NCI-H146 (cell line): ENCODE measurements at regions not wholly inside any gene's neighbourhood (a gene's known extent, or its start where the extent isn't known, plus 50 kb on each side); places are given as distances from the start of the nearest gene placed in this dataset.

ENCODE experiments used
- DNase-seq: peaks from one replicate; lab custom pipeline; 2025; lab: John Stamatoyannopoulos, UW

DNA sequence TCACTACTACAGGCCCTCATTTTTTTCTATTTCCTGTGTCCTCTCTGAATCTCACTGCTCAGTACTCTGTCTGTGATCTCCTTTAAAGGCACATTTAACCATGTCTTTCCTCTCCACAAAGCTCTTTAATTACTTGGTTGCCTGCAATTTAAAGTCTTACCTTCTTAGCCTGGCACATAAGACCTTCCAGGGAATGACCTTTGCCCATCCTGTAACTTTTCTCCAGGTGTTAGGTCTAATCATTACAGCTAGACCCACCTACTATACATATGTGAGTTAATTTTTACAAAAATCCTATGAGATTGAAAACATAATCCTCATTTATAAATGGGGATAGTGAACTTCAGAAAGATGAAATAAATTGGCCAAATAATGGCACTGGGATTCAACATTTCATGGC lies 244.1 kb upstream of the RHOBTB1 start:
- no peak for DNase-seq

DNA sequence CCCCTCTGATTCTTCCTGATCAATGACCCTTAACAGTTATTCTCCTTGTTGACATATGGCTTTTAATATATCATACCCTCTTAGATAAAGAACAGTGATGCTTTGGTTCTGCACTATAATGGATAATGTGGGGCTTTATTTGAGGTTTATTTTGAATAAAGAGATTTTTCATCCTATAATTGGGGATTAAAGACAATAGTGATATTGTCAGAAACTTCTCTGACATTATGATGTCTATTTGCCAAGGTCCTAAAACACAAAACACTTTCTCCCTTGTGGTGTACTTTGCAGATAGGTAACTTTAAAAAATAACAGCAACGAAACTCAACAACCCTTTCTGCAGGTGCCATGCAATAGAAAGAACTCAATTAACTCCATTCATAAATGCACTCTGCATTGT lies 243.6 kb upstream of the RHOBTB1 start:
- DNase-seq: no peak

DNA sequence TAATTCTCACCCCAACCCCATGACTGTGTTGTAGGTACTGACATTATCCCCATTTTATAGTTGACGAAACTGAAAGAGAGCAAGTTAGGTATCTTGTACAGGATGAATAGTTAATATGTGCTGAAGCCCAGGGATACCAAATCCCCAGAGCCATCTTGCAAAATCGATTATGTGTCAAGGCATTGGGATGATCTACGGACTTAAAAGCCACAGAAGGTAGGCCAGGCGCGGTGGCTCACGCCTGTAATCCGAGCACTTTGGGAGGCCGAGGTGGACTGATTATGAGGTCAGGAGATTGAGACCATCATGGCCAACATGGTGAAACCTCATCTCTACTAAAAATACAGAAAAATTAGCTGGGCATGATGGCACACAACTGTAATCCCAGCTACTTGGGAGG lies 242.4 kb upstream of the RHOBTB1 start:
- DNase-seq: no peak

DNA sequence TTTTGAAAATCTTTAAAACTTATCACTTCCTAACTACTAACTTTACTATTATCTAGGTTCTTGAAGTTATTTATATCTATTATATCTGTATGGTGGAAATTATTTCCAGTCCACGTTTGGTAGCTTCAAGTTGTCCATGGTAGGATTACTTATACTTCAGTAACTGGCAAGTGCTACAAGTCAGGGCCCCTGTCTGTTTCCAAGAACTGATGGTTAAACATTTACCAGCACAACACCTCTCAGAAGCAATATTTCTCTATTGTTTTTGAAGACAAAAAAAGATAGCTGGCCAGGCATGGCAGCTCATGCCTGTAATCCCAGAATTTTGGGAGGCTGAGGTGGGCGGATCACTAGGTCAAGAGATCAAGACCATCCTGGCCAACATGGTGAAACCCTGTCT lies 240.4 kb upstream of the RHOBTB1 start:
- DNase-seq: no peak

DNA sequence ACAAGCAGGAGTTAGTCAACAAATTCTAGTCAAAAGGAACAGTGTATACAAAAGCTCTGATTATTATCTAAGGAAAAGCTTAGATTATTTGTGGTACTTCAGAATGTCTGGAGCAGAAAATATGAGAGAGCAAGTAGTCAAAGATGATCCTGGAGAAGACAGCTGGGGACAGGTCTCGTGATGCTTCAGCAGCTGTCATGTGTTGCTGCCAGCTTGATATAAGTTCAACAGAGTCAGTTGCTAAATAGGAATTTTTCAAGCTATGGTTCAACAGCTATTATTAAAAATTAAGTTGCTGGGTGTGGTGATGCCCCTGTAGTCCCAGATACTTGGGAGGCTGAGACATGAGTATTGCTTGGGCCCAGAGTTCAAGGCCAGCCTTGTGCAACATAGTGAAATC lies 240.0 kb upstream of the RHOBTB1 start:
- no peak for DNase-seq

DNA sequence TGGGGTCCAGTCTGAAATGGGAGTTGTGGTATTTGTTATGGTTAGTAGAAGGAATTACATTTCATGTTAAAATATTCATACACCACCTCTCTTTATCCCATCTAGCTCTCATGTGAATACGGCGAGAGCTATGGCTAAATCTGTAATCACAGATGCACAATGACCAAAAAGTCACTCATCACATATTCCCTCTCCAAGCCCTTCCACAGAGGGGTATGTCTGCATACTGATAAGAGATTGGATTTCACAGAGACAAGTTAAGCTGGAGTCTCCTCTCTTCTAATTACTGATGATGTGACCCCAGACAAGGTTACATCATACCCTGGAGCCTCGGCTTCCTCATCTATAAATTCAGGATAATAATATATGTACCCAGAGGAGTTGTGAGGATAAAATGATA lies 237.8 kb upstream of the RHOBTB1 start:
- no peak for DNase-seq

DNA sequence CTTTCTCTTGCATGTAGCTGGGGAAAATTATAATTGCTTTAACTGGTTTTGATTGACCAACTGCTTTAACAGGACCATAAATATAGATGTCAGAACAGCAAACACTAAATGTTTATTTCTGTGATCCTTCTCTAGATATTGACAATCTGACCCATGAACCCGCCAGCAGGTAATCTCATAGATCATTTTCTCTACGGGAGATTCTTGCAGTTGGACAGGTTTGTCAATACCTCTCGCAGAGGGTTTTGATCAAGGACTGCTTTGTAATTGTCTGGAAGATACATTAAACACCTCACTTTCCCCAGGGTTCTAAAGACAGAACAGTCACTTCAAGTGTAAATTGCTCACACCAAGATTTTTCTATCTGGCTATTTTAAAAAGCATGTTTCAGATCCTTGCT lies 235.8 kb upstream of the RHOBTB1 start:
- DNase-seq: peak; percentile 80

DNA sequence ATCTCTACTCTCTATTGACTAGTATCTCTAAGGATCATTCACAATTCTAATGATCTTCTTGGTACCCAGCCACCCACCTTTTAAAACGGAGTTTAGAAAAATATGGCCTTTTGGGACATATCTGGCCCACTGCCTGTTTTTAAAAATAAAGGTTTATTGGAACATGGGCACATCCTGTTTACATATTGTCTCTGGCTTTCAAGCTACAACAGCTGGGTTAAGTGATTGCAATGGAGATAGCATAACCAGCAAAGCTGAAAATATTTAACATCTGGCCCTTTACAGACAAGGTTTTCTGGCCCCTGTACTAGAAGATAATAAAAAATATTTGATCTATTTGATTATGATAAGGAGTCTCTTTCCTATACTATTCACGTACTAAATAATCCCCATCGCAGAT lies 232.4 kb upstream of the RHOBTB1 start:
- DNase-seq: no peak

DNA sequence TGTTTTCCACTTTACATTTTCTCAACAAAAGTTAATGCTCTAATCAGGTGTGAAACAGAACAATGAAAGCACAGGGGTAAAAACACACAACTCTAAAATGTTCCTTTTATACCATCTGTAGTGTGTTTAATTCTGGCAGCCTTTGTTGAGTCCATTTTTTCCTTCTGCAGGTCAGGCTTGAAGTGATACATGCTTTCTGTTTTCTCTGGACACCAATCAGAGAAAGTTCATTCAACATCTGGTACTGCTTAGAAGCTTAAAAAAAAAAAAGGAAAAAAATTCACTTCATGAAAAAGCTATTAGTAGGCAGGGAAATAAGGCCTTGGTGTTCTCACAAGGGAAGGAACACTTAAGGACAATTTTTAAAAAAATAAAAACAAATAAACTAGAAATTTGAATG lies 231.3 kb upstream of the RHOBTB1 start:
- no peak for DNase-seq

DNA sequence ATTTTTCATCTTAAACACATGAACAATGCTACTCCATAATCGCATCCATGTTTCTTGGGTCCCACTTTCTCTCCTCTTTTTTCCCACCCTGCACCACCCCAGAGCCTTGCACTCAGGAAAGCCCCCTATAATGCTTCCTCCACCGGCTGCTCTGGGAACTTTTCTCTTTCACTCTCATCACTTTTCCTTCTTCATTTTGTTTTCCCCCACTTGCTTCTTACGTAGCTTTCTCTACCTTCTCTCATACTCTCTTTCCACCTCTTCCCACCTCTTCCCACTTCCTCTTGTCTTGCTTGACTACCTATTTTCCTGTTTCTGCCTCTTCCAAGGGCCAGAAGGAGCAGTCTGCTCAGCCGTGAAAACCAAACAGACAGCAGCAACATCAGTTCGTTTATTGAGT lies 229.5 kb upstream of the RHOBTB1 start:
- DNase-seq: no peak

DNA sequence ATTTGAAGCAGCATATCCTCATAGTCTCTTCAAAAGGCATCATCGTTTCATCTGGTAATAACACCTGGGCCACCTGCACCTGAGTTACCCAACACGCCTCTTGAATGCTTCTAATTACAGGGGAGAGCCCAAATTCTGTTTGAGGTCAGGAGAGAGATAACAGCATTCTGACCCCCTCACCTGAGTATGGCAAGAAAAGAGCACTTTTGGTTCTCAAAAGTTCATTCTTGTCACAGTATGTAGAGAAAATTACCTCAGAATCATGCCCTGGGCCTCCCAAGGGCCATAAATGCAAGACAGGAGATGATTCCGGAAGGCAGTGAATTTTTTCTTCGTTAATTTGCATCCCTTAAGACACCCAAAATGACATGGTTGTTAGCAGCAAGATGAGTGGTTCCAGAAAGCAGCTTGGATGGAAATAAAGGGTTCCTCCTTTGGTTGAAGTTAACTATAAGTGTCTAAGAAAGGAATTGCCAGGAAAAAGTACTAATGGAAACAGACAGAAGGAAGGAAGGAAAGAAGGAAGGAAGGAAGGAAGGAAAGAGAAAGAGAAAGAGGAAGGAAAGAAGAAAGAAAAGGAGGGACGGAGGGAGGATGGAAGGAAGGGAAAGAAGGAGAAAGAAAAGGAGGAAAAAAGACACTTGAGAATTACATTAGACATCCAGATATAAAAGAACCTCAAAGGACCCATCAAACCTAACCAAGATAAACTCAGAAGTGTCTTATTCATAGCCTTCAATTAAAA lies 228.4 kb upstream of the RHOBTB1 start:
- no peak for DNase-seq

DNA sequence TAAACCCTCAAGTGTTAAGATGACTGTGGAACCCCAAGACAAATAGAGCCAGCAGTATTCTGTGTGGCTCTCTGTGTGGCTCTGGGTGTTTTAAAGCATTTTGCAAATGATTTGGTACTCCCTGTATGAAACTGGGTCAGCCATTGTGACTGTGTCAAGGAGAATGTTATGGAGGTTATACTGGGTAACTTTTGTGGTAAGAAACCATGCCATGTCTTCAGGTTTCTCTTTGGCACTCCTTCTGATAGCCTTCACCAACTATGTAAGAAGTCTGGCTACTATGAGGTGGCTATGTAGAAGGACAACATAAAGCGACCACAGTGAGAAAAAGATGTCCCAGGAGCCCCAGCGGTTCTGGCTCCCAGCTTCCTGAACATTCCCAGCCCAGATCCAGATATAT lies 226.6 kb upstream of the RHOBTB1 start:
- DNase-seq: no peak

DNA sequence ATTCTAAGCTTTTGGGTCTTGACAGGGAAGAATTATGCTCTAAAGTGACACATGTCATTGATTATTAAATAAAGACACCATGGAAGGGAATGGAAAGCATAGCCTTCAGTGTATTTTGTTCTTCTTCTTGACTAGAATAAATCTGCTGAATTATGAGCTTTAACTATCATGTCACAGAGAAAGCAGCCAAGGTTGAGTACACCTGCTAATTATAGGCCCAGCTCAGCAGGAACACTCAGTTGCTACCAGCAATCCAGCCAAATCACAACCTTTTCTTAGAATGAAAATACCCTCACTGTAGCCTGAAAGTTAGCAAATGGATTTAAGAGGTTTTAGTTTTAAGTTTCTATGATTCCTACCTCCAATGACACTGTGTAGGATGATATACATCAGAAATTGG lies 225.3 kb upstream of the RHOBTB1 start:
- DNase-seq: no peak

DNA sequence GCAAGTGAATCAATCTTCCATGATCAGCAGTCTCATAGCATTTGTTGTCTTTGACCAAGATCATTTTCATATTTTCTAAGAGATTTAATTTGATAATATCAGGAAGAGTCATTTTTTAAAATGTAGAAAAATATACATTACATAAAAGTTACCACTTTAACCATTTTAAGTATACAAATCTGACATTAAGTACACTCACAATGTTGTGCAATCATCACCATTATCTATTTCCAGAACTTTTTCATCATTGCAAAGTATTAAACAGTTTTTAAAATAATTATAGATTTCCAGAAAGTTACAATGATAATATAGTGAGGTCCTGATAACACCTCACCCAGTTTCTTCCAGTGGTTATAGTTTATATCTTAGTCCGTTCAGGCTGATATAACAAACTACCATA lies 222.5 kb upstream of the RHOBTB1 start:
- DNase-seq: no peak

DNA sequence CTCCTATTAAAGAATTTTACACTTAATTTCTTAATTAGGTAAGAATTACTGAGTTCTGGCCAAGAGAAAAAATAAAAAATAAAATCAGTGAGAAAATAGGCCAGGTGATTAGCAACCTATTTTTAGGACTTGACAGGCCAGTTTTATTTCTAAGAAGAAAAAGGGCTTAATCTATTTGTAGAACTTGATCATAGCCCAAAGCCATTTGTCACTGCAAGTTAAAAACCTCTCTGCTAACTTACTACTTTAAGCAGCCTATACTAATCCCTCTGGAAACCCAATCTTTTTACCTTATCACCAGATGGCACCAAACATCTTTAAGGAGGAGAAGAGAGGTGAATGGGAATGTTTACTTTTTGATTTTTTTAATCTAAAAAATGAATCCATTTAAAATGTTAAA lies 222.1 kb upstream of the RHOBTB1 start:
- no peak for DNase-seq

DNA sequence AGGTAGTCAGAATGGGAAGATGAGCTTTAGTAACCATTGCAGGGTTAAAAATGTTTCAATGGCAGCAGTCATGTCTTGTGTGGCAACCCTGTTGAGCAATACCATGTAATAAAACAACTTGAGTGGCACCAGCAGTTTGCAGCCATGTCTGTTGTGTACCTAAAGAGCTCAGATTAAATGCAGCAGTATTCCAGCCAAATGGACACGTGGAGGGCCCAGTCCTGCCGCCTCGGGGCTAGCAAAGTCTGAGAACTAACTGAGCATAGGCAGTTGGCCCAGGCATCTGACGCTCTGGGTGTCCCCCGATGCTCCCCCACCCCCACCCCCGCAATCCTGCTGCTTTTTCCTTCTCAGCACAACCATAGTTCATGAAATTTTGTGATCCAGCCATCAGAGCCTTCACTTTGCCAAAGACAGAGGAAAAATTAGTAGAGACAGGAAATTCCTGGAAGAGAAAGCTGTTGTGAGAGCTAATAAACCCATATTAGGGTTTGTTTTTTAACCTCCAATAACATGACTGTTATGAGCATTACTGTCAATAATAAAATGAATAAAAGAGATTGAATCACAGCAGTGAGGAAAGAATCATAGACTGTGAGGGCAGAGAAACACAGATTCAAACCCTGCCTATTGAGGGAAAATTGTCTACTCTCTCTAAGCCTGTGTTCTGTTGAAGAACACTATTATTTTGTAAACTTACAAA lies 220.6 kb upstream of the RHOBTB1 start:
- no peak for DNase-seq

DNA sequence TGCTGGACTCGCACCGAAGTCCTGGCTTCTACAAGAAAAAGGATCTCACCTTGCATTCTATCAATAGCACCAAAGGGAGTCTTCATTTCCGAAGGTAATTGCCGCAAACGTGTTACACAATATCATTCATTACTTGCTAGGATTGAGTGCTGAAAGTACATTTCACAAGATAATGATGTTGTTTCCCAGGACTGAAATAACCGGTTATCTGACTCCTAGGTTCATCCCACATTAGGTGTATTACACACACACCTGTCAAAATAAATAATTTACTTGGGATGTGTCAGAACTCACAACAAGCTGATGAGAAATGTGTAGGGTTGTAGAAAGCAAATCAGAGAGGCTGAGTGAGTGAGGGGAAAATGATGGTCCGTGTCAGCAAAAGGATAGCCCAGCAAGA lies 219.4 kb upstream of the RHOBTB1 start:
- DNase-seq: no peak

DNA sequence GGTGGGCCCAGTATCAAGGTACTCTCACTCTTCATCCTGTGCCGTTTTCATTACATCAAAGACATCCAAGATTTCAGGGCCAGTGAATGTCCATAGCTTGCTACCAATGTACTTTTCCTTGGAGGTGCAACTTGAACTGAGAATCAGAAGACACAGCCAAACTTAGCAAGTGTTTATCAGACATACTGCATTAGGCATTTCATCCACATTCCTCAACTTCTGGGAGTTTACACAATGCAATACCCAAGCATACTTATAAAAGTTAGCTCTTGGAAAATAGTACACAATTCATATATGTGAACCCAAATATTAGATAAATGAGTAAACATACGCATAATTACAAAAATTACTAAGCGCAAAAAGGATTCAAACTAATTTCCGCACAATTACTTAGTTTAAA lies 216.3 kb upstream of the RHOBTB1 start:
- DNase-seq: no peak

DNA sequence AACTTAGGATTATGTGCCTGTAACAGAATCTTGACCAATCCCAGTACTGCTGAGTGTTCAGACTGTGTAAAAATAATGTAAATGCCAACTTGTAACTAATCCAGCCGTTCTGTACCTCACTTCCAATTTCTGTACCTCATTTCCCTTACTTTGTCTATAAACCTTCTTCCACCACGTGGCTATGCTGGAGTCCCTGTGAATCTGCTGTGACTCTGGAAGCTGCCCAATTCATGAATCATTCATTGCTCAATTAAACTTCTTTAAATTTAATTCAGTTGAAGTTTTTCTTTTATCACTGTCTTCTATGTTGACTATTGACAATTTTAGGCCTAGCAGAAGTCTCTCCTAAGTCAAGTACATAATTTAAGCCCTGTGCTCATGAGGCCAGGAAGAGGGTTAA lies 215.3 kb upstream of the RHOBTB1 start:
- DNase-seq: no peak

DNA sequence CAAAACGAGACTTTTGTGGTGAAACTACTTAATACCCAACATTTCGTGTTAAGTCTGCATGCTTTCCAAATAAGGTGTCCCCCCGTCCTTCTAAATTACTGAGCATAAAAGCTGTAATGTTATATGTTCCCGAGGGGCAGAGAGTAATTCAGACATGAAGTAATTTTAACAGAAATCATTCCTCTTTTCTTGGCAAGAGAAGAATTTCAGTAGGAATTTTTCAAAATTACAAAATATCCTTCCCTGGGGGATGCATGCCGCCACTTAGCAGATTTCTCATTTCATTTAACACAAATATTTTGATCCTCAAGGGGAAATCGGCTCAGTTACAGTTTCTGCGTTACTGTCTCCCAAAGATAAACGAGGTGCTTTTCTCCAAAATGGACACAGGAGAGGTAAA lies 213.2 kb upstream of the RHOBTB1 start:
- DNase-seq: no peak

DNA sequence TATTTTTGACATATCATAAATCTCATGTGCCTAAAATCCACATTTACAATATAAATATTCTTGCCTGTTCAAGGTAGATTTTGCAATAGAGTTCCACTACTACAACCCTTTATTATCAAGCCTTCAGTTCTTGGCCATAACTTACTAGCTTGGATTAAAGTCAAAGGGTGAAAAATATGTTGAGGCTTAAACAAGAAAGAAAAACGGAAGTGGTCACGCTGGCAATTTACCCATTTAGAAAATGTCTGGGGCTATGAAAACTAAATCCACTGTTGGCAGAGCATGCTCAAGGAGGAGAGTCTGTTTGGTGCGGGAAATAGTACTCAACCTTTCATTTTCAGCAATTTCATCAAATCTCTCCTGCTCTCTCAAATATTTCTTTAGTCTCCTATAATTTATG lies 209.8 kb upstream of the RHOBTB1 start:
- no peak for DNase-seq

DNA sequence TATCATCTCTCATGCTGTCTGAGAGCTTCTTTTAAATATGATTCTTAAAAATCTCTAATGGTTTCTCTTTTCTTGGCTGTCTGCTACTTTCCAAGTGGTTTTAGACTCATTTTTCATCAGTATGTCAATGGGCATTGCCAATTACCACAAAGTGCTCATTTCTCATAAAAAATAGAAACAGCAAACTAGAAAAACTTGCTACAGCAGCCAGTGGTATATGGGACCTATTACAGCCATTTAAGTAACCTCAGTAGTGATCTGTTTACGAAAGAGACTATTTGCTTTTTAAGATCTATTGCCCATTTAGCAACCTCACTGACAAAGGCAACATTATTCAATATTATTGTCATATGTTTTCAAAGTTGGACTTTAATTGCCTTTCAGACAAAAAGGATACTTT lies 207.1 kb upstream of the RHOBTB1 start:
- no peak for DNase-seq

DNA sequence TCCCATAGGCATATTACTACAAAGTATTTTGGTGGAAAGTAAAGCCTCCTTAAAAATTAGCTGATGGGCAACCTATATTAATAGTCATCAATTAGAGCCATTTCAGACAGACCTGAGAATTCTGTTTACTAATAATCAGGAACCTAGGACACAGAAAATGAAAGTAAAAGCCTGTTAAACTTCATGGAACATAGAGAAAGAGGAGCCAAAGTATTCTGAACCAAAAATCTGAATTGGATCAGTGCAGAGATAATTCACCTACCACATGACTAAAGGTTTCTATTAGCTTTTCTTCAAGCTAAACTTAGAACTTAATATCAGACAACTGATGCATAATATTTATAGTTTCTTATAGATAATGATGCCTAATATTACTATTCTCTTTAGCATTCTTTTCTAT lies 204.5 kb upstream of the RHOBTB1 start:
- no peak for DNase-seq

DNA sequence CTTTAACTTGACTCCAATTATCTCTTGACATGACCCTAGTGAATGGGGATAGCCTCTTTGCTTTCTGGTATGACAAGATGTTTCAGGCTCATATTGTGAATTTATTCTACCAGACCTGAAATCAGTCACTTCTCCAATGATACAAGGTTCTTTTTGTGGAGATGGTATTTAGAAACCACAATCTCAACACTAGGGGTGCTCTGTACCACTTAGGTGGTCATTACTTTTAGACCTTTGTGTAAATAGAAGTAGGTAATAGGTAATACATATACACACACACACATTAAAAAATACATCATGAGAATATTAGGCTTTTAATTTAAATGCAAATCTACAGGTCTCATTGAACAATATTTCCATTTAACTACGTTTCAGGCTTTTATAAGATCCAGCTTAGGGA lies 199.0 kb upstream of the RHOBTB1 start:
- DNase-seq: no peak
